Stimulated activated naive CD8-positive, alpha-beta T cell treated with anti-CD3 and anti-CD28 coated beads, Interleukin-15, amount 100 ng/mL, for 72 hours (primary cell): ENCODE measurements at regions not wholly inside any gene's neighbourhood (a gene's known extent, or its start where the extent isn't known, plus 50 kb on each side); places are given as distances from the start of the nearest gene placed in this dataset.
A peak's percentile ranks its signal among the peaks of the same experiment; 100 is the strongest.

Experiments used
- ATAC-seq: fragments of 150-1000 bp; cut with Tn5 transposase; 2 replicates; pipeline ENCODE4 v1.10.0; 2021; ENCODE audit warnings: mild to moderate bottlenecking, moderate library complexity
- DNase-seq, 2 donors: peaks; one replicate each; pipeline ENCODE4 v3.0.0; 2021 to 2022
- H3K27ac Mint-ChIP-seq, 2 donors: one replicate each; pipeline ENCODE4 v1.8.0; 2022; ENCODE audit warnings: mild to moderate bottlenecking in 2 of 2, mixed read lengths in 2 of 2, moderate library complexity in 2 of 2
- H3K27me3 Mint-ChIP-seq: one replicate; pipeline ENCODE4 v1.8.0; 2022; ENCODE audit warnings: mixed read lengths
- H3K4me1 Mint-ChIP-seq: one replicate; pipeline ENCODE4 v1.8.0; 2022; ENCODE audit warnings: mild to moderate bottlenecking, mixed read lengths
- H3K4me3 Mint-ChIP-seq, 2 donors: one replicate each; pipeline ENCODE4 v1.8.0; 2022; ENCODE audit warnings: mild to moderate bottlenecking in 2 of 2, mixed read lengths in 2 of 2, moderate library complexity in 1 of 2
- H3K9me3 Mint-ChIP-seq, 2 donors: one replicate each; pipeline ENCODE4 v1.8.0; 2022; ENCODE audit warnings: mixed read lengths in 2 of 2

GRCh38 chrX:20477836-20478524 lies 211.3 kb upstream of the RPS6KA3 start:
- Mint-ChIP-seq H3K4me1 (no peaks in the 10 kb centered on the region), H3K27me3 (peaks cover 9% of the 10 kb centered on the region), H3K4me3 (no peak overlapping the region), H3K27ac (no peak overlapping the region), H3K9me3 (peaks cover 0 to 6% of the 10 kb centered on the region in 2 donors)
- DNase-seq: no peak
- no peak for ATAC-seq

DNA sequence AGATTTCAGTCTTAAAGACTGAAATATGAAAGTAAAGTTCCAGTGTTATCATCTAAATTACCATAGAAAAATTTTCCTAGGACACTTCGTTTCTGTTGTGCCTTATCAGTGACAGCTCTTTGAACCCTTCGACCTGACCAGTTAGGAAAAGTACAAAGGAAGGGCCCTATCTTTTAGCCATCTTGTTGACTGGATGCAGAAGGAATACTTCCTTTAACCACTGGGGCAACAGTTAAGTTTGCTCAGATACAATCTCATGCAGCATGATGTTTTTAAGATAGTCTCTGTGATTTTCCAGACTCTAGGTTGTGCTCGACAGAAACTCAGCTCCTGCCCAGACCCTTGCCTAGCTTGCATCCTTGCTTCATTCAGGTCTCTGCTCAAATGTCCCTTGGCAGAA lies 210.5 kb upstream of the RPS6KA3 start:
- Mint-ChIP-seq H3K27ac (no peak overlapping the region), H3K4me3 (no peak overlapping the region), H3K27me3 (peaks cover 9% of the 10 kb centered on the region), H3K9me3 (peaks cover 0 to 6% of the 10 kb centered on the region in 2 donors), H3K4me1 (no peaks in the 10 kb centered on the region)
- ATAC-seq: no peak
- no peak for DNase-seq

DNA sequence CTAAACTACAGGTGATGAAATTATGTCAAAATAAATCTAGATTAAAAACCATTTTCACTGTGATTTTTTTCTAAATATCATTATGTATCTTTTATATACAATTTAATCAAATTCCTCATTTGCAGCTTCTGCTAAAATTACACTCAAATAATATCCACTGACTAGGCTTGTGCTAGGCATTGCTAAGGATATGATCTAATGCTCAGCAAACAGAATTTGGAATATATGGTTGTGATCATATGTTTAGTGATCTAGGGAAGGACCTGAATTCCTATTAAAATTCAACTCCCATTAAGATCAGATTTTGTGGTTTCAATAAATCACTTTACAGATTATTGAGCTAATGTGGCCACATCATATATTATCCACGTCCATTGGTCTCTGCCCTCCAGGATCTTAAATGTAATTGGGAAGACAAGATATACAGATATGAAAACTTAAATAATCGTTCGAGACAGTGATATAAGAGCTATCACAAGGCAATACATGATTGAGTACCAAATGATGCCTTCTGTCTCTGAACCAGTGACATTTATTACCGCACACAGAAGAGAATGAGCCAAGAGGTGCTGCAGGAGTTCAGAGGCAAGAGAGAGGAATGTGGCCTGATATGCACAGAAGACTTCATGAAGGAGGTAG lies 206.0 kb upstream of the RPS6KA3 start:
- no peak for DNase-seq
- ATAC-seq: no peak
- Mint-ChIP-seq H3K4me3 (no peak overlapping the region), H3K4me1 (no peaks in the 10 kb centered on the region), H3K27me3 (no peaks in the 10 kb centered on the region), H3K27ac (no peak overlapping the region), H3K9me3 (no peaks in the 10 kb centered on the region)

DNA sequence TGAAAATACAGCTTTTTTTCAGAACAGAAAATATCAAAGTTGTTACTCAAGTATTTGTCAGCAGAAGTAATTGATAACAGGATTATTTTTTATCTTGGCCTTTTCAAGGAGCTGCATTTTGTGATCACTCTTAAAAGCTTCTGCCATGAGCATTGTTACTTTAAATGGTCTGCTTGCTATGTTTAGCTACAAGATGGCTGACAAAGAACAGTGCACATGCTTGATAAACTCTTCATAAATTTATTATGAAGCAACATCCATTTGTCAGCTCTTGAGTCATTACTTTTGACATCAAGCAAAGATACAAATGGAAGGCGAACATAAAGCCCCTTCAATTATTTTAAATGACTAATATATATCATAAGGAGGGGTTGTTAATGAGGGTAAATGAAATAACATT lies 205.4 kb upstream of the RPS6KA3 start:
- Mint-ChIP-seq H3K4me3 (no peak overlapping the region), H3K4me1 (no peaks in the 10 kb centered on the region), H3K27me3 (no peaks in the 10 kb centered on the region), H3K27ac (no peak overlapping the region), H3K9me3 (no peaks in the 10 kb centered on the region)
- DNase-seq (no peak), ATAC-seq (no peak)

DNA sequence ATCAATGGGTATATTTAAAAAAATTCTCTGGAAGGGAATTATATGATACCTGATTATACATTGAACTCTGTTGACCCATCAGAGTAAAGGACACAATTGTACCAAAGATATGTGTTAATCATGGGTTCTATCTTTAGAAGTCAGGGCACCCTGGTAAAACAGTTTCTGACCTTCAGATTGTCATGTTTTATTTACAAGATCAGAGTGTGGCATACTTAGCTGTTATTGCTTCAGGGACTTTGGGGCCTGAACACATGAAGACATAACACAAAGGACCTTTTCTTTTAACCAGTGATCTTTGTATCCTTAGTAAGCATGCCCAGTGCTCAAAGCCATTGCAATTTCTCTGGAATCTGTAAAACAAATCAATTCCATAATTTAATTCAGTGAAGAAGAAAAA lies 204.8 kb upstream of the RPS6KA3 start:
- Mint-ChIP-seq H3K9me3 (no peaks in the 10 kb centered on the region), H3K27me3 (no peaks in the 10 kb centered on the region), H3K4me3 (no peak overlapping the region), H3K4me1 (no peaks in the 10 kb centered on the region), H3K27ac (no peak overlapping the region)
- no peak for DNase-seq
- ATAC-seq: no peak

GRCh38 chrX:20463296-20464075 lies 196.8 kb upstream of the RPS6KA3 start:
- peaks cover 8 to 10% of the 10 kb centered on the region in 2 donors for H3K9me3 Mint-ChIP-seq
- DNase-seq (no peak), ATAC-seq (peak; percentile 67)
- H3K27me3 Mint-ChIP-seq: no peaks in the 10 kb centered on the region
- peaks cover 44% of the 10 kb centered on the region for H3K4me1 Mint-ChIP-seq
- peak overlapping the region in 1 of 2 donors; percentile 5 for H3K4me3 Mint-ChIP-seq
- no peak overlapping the region for H3K27ac Mint-ChIP-seq

DNA sequence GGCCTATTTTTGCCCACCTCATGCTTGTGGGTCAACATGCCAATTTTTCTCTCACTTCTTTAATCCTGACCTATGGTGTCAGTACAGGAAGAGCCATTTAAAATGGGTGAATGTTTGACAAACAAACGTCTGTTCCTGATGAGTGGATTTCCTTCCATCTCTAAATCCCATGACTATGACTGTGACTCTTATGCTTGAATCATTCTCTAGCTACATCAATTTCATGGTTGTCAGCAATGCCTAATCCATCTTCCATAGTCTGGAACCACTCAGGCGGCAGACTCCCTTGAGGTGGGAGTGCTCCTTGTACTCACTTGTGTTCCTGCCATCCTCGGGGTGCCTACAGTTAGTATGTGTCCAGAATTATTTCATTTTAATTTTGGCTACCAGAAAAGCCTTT lies 194.9 kb upstream of the RPS6KA3 start:
- Mint-ChIP-seq H3K27me3 (no peaks in the 10 kb centered on the region), H3K4me1 (peaks cover 45% of the 10 kb centered on the region), H3K9me3 (peaks cover 8 to 10% of the 10 kb centered on the region in 2 donors), H3K4me3 (no peak overlapping the region), H3K27ac (no peak overlapping the region)
- no peak for ATAC-seq
- DNase-seq: no peak

DNA sequence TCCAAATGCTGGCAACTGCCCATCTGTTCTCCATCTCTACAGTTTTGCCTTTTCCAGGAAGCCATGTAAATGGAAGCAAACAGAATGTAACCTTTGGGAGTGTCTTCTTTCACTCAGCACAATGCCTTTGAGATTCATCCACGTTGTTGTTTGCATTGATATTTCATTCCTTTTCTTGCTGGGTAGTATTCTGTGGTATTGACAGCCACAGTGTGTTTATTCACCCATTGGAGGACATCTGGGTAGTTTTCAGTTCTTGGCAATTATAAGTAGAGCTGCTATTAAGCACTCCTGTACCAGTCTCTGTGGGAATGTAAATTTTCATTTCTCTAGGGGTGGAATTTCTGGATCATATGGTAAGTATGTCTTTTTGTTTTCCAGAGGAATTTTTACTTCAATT lies 194.3 kb upstream of the RPS6KA3 start:
- Mint-ChIP-seq H3K4me3 (no peak overlapping the region), H3K27me3 (no peaks in the 10 kb centered on the region), H3K4me1 (peaks cover 45% of the 10 kb centered on the region), H3K27ac (peak overlapping the region in 1 of 2 donors; percentile 19), H3K9me3 (peaks cover 8 to 10% of the 10 kb centered on the region in 2 donors)
- DNase-seq (no peak), ATAC-seq (no peak)

- DNase-seq: peak in 1 of 2 donors; percentile 32
- peaks cover 47% of the 10 kb centered on the region for H3K4me1 Mint-ChIP-seq
- peaks cover 0 to 2% of the 10 kb centered on the region in 2 donors for H3K9me3 Mint-ChIP-seq
- no peaks in the 10 kb centered on the region for H3K27me3 Mint-ChIP-seq
- peak overlapping the region; percentile 26 to 44 for H3K4me3 Mint-ChIP-seq
- ATAC-seq: peak; percentile 85
- no peak overlapping the region for H3K27ac Mint-ChIP-seq
These were observed 193.0 kb upstream of the RPS6KA3 start for GRCh38 chrX:20459410-20460350.

DNA sequence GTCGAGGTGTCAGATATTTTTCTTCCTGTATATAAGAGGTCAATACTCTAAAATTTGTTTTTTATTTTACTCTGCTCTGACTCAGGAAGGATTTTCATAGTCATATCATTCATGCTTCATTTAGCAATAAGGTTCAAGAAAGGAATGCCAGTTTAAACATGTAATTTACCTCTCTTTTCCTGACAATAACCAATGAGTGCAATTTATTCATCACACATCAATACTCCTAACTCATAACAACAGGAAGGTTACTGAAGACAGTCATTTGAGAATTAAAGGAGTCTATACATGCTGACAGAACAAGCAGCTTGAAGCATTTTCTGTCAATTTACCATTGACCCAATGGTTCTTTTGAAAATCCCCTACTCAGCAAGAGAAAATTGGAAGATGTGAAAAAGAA lies 190.3 kb upstream of the RPS6KA3 start:
- no peak overlapping the region for H3K27ac Mint-ChIP-seq
- H3K4me1 Mint-ChIP-seq: peaks cover 59% of the 10 kb centered on the region
- no peaks in the 10 kb centered on the region for H3K27me3 Mint-ChIP-seq
- no peak for ATAC-seq
- no peaks in the 10 kb centered on the region for H3K9me3 Mint-ChIP-seq
- no peak overlapping the region for H3K4me3 Mint-ChIP-seq
- DNase-seq: no peak

DNA sequence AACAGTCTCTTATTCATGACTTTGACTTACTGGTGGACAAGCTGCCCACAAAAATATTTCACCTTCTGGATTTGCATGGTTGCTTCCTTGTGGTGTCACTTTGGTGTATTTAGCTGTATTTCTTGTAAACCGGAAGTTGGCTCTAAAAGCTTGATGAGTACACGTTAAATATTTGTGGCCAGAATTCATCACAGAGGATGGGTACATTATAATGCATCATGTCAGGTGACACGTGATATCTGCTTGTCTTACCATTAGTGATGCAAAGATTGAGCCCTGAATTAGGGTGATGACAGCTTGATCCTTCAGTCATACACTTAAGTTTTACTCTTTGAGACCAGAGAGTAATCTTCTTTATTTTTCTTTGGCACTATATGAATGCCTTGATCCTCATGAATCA lies 188.3 kb upstream of the RPS6KA3 start:
- Mint-ChIP-seq H3K4me1 (peaks cover 53% of the 10 kb centered on the region), H3K27me3 (no peaks in the 10 kb centered on the region), H3K27ac (no peak overlapping the region), H3K9me3 (peaks cover 4 to 13% of the 10 kb centered on the region in 2 donors), H3K4me3 (no peak overlapping the region)
- ATAC-seq (no peak), DNase-seq (no peak)

GRCh38 chrX:20454117-20454516 lies 187.4 kb upstream of the RPS6KA3 start:
- ATAC-seq (peak; percentile 89), DNase-seq (peak in 1 of 2 donors; percentile 13)
- no peaks in the 10 kb centered on the region for H3K27me3 Mint-ChIP-seq
- H3K4me1 Mint-ChIP-seq: peaks cover 44% of the 10 kb centered on the region
- peaks cover 4 to 13% of the 10 kb centered on the region in 2 donors for H3K9me3 Mint-ChIP-seq
- peak overlapping the region in 1 of 2 donors; percentile 42 for H3K27ac Mint-ChIP-seq
- H3K4me3 Mint-ChIP-seq: peak overlapping the region in 1 of 2 donors; percentile 3

DNA sequence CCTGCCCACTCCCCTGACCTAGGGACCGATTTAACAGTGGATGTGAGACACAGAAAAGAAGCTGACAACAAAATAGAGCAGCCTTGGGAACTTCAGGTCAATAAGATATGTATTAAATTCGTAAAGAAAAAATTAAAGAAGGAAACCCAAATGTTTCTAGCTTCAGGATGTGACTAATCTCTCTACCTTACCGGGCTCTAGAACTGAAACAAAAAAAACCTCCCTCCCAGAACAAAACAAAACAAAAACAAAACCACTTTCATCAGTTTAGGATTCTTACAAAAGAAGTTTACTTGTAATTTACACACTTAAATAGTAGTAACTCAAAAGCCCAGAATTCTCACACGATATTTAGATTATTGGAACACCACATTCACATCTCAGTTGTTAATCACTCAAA lies 185.8 kb upstream of the RPS6KA3 start:
- DNase-seq (no peak), ATAC-seq (peak; percentile 70)
- Mint-ChIP-seq H3K4me3 (peak overlapping the region; percentile 45 to 68), H3K9me3 (peaks cover 4 to 13% of the 10 kb centered on the region in 2 donors), H3K27me3 (no peaks in the 10 kb centered on the region), H3K4me1 (peaks cover 47% of the 10 kb centered on the region), H3K27ac (peak overlapping the region in 1 of 2 donors; percentile 90)

DNA sequence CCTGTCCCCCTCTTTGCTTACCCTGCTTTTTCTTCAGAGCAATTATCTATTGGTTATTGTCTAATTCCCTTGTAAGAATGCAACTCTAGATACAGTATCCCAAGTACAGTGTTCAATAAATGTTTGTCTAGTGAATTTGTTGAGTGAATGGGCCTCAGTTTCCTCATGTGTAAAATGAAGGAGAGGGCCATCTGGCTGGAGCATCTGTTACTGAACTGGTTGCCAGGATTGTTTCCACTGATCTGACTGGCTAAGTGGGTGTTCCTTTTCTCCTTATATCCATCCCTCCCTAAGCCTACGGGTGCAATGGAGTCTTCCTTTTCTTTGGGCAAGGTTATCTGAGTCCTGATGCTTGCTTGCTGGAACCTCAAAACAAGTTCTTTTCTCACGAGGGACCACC lies 185.2 kb upstream of the RPS6KA3 start:
- Mint-ChIP-seq H3K4me3 (no peak overlapping the region), H3K27ac (no peak overlapping the region), H3K27me3 (no peaks in the 10 kb centered on the region), H3K9me3 (peaks cover 4 to 13% of the 10 kb centered on the region in 2 donors), H3K4me1 (peaks cover 52% of the 10 kb centered on the region)
- DNase-seq (no peak), ATAC-seq (no peak)

DNA sequence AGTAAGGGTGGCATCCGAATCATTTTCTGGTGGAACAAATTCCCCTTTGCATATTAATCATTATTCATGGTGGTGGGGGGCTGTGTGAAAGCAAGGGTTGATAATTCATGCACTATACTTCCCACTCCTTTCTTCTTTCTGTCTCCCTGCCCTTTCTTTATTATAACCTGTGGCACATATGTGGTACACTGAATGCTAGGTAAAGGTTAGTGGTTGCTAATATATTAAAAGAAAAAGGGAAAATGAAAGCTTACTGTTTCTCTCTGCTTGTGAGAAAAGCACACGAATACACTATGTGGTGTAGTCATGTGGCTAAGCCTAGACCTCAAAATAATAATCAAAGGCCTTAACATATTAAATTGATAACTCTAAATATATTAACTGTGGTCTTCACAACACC lies 178.4 kb upstream of the RPS6KA3 start:
- no peak for DNase-seq
- Mint-ChIP-seq H3K27me3 (no peaks in the 10 kb centered on the region), H3K9me3 (no peaks in the 10 kb centered on the region), H3K4me3 (peak overlapping the region in 1 of 2 donors; percentile 30), H3K4me1 (peaks cover 75% of the 10 kb centered on the region), H3K27ac (peak overlapping the region in 1 of 2 donors; percentile 46)
- peak; percentile 76 for ATAC-seq
